ENCODE measurements at regions not wholly inside any gene's neighbourhood (a gene's known extent, or its start where the extent isn't known, plus 50 kb on each side); places are given as distances from the start of the nearest gene placed in this dataset.
A peak's percentile ranks its signal among the peaks of the same experiment; 100 is the strongest.

DNA sequence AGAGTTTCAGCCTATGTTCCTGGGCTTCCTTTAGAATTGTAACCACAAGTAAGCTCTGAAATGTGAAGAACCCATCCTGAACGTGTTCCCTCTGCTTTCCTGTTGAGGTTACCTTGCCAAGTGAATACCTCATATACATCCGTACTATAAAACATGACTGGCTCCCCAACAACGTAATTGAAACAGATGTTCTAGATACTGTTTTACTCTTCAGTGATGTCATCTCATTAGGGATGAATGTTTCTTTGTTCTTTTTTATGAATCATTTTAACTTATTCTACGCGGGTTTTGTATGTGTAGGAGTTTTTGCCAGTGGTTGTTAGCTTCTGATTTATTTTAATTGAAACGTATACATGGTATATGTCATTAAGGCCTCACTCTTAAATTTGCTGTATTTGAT, 166.8 kb downstream of the SAMD5 start:
- intact Hi-C loops (cut with micrococcal nuclease) = no loop called here
- Histone ChIP-seq H3K56ac (ENCODE audit: extremely low read depth, insufficient read depth, low read length) (no peak overlapping the region), H3K79me1 (ENCODE audit: low read depth in 1 of 2, low read length in 2 of 2) (no peaks in the 10 kb centered on the region), H3K4me3 (ENCODE audit: insufficient read depth, low read depth, low read length) (no peak overlapping the region), H4K8ac (ENCODE audit: low read depth in 2 of 2, low read length in 2 of 2) (no peak overlapping the region), H3K23ac (ENCODE audit: low read depth, low read length) (no peak overlapping the region), H2AFZ (replicated peaks; ENCODE audit: low read length, poor library complexity) (no peak overlapping the region), H3K18ac (ENCODE audit: low read depth, low read length) (no peak overlapping the region), H2BK20ac (ENCODE audit: low read depth, low read length) (no peak overlapping the region), H2AK5ac (ENCODE audit: low read depth, low read length) (no peak overlapping the region), H4K20me1 (ENCODE audit: insufficient read depth, low read length) (no peaks in the 10 kb centered on the region), H3K9ac (ENCODE audit: low read depth, low read length) (no peak overlapping the region), H4K91ac (ENCODE audit: insufficient read depth, low read depth, low read length) (no peak overlapping the region), H2BK5ac (ENCODE audit: low read depth, low read length, poor library complexity, severe bottlenecking) (no peak overlapping the region), H3K14ac (replicated peaks; ENCODE audit: low read depth, low read length) (no peak overlapping the region), H3K4ac (ENCODE audit: low read depth, low read length) (no peak overlapping the region), H3K27me3 (ENCODE audit: control insufficient read depth, insufficient read depth, low read length) (no peaks in the 10 kb centered on the region), H3K36me3 (ENCODE audit: control insufficient read depth, insufficient read depth, low read length) (no peaks in the 10 kb centered on the region), H2BK15ac (ENCODE audit: low read depth, low read length) (no peak overlapping the region), H2AK9ac (replicated peaks; ENCODE audit: low read depth, low read length, poor library complexity) (no peak overlapping the region), H3K9me3 (ENCODE audit: control insufficient read depth, insufficient read depth, low read length) (no peaks in the 10 kb centered on the region; the same call in 1 of the 2 replicates), H3K4me1 (ENCODE audit: control insufficient read depth, insufficient read depth, low read length) (no peaks in the 10 kb centered on the region), H3K4me2 (ENCODE audit: low read depth, low read length) (no peak overlapping the region), H3K9me1 (ENCODE audit: insufficient read depth, low read length) (no peaks in the 10 kb centered on the region), H2BK120ac (ENCODE audit: low read depth, low read length) (no peak overlapping the region), H4K5ac (ENCODE audit: low read depth, low read length) (no peak overlapping the region), H3K27ac (ENCODE audit: insufficient read depth, low read length) (no peak overlapping the region)
- DNase-seq (peak; percentile 89), ATAC-seq (ENCODE audit: low read depth) (no peak)
- POLR2A ChIA-PET (ENCODE audit: unreplicated experiment) = no interaction called here
- CTCF ChIA-PET = interaction anchor here (0.6 kb wide), 1 partner anchor 16 kb away, joined by 3 read pairs; no protein-coding TSS in a partner anchor
- WGBS, 2 experiments (ENCODE audit: extremely low coverage in 2 of 2, insufficient read length in 1 of 2) = no CpG with 5 or more reads among the region's 6 CpGs
- no TSS peak for BruUV-seq (replicated peaks)
- in situ Hi-C loops (cut with MboI; ENCODE audit: low sequenced_read_pairs) = no loop called here
- TF ChIP-seq RCOR1 (IDR thresholded peaks at IDR 0.05; ENCODE audit: insufficient replicate concordance, low read length) (no peak), BHLHE40 (IDR thresholded peaks at IDR 0.05; ENCODE audit: low read depth, low read length) (no peak), MAFK (IDR thresholded peaks at IDR 0.05; ENCODE audit: low read depth, low read length) (no peak), POLR2A (IDR thresholded peaks at IDR 0.05; ENCODE audit: low read depth, low read length) (no peak), CTCF (conservative IDR thresholded peaks at IDR 0.05; ENCODE audit: low read depth, low read length) (no peak), CHD1 (IDR thresholded peaks at IDR 0.05; ENCODE audit: low read depth, low read length) (no peak), SMC3 (IDR thresholded peaks at IDR 0.05; ENCODE audit: low read depth, low read length) (no peak), FOS (IDR thresholded peaks at IDR 0.05; ENCODE audit: low read depth, low read length) (no peak), NFE2L2 (IDR thresholded peaks at IDR 0.05; ENCODE audit: low read depth, low read length) (no peak), MXI1 (IDR thresholded peaks at IDR 0.05; ENCODE audit: borderline replicate concordance, low read depth, low read length) (no peak), RFX5 (IDR thresholded peaks at IDR 0.05; ENCODE audit: low read depth, low read length) (no peak), RAD21 (IDR thresholded peaks at IDR 0.05; ENCODE audit: low read length) (no peak), MAZ (IDR thresholded peaks at IDR 0.05; ENCODE audit: borderline replicate concordance, low read depth, low read length) (no peak), CEBPB (IDR thresholded peaks at IDR 0.05; ENCODE audit: low read depth, low read length) (no peak)
- TF ChIP-seq, protein P1, sequence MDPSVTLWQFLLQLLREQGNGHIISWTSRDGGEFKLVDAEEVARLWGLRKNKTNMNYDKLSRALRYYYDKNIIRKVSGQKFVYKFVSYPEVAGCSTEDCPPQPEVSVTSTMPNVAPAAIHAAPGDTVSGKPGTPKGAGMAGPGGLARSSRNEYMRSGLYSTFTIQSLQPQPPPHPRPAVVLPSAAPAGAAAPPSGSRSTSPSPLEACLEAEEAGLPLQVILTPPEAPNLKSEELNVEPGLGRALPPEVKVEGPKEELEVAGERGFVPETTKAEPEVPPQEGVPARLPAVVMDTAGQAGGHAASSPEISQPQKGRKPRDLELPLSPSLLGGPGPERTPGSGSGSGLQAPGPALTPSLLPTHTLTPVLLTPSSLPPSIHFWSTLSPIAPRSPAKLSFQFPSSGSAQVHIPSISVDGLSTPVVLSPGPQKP (IDR thresholded peaks at IDR 0.05; ENCODE audit: borderline replicate concordance, low read depth, low read length) = no peak
- TF ChIP-seq, protein P2, sequence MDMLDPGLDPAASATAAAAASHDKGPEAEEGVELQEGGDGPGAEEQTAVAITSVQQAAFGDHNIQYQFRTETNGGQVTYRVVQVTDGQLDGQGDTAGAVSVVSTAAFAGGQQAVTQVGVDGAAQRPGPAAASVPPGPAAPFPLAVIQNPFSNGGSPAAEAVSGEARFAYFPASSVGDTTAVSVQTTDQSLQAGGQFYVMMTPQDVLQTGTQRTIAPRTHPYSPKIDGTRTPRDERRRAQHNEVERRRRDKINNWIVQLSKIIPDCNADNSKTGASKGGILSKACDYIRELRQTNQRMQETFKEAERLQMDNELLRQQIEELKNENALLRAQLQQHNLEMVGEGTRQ (IDR thresholded peaks at IDR 0.05; ENCODE audit: low read depth, low read length) = no peak
- dilution Hi-C loops (cut with HindIII; ENCODE audit: low sequenced_read_pairs, unreplicated experiment) = no loop called here

Measured in IMR-90 (cell line).